Loucy (cell line): ENCODE measurements at regions not wholly inside any gene's neighbourhood (a gene's known extent, or its start where the extent isn't known, plus 50 kb on each side); places are given as distances from the start of the nearest gene placed in this dataset.

Source experiments
- H2AFZ ChIP-seq: fragments of 200-600 bp; sonication (generic); 2 replicates; pipeline ENCODE4 v1.6.0; 2016; ENCODE audit warnings: antibody characterized with exemption, mild to moderate bottlenecking, low read length, moderate library complexity
- H3F3A ChIP-seq: fragments of 200-600 bp; 2 replicates; pipeline ENCODE4 v1.6.0; 2016; ENCODE audit warnings: antibody characterized with exemption, low read depth, mild to moderate bottlenecking
- H3K27me3 ChIP-seq: fragments of 200-600 bp; sonication (generic); 2 replicates; pipeline ENCODE4 v1.6.1; 2014; ENCODE audit warnings: low read length, mild to moderate bottlenecking; ENCODE audit not compliant: insufficient read depth, poor library complexity, severe bottlenecking
- H3K36me3 ChIP-seq: fragments of 200-600 bp; sonication (generic); 2 replicates; pipeline ENCODE4 v1.6.1; 2016; ENCODE audit warnings: low read length; ENCODE audit not compliant: insufficient read depth
- H3K4me1 ChIP-seq: fragments of 200-600 bp; sonication (generic); 2 replicates; pipeline ENCODE4 v1.5.1; 2014; ENCODE audit warnings: low read length, mild to moderate bottlenecking; ENCODE audit not compliant: insufficient read depth, poor library complexity, severe bottlenecking
- H3K4me2 ChIP-seq: fragments of 200-600 bp; sonication (generic); 2 replicates; pipeline ENCODE4 v1.6.0; 2014; ENCODE audit warnings: antibody characterized with exemption, low read length, low read depth, mild to moderate bottlenecking; ENCODE audit not compliant: poor library complexity, severe bottlenecking
- H3K4me3 ChIP-seq: fragments of 200-600 bp; sonication (generic); 2 replicates; pipeline ENCODE4 v1.5.1; 2014; ENCODE audit warnings: low read length, mild to moderate bottlenecking, mixed read lengths; ENCODE audit not compliant: poor library complexity, severe bottlenecking
- H3K79me2 ChIP-seq: fragments of 200-600 bp; sonication (generic); 2 replicates; pipeline ENCODE4 v1.6.1; 2014; ENCODE audit warnings: low read length; ENCODE audit not compliant: insufficient read depth
- H3K9ac ChIP-seq: fragments of 200-600 bp; sonication (generic); 2 replicates; pipeline ENCODE4 v1.6.0; 2014; ENCODE audit warnings: mild to moderate bottlenecking, low read depth, low read length, moderate library complexity; ENCODE audit not compliant: poor library complexity, severe bottlenecking
- H3K9me2 ChIP-seq: fragments of 200-600 bp; sonication (generic); replicated peaks from 2 replicates; pipeline ENCODE4 v1.6.1; 2016; ENCODE audit warnings: low read depth, low read length, mixed read lengths
- H3K9me3 ChIP-seq: fragments of 200-600 bp; sonication (generic); 2 replicates; pipeline ENCODE4 v1.6.1; 2014; ENCODE audit warnings: mild to moderate bottlenecking, antibody characterized with exemption, low read length, low read depth; ENCODE audit not compliant: insufficient read depth
- H4K20me1 ChIP-seq: fragments of 200-600 bp; sonication (generic); 2 replicates; pipeline ENCODE4 v1.6.0; 2014; ENCODE audit warnings: antibody characterized with exemption, low read length, mild to moderate bottlenecking; ENCODE audit not compliant: insufficient read depth, poor library complexity, severe bottlenecking
- CTCF ChIP-seq: fragments of 200-600 bp; sonication (generic); conservative IDR thresholded peaks from 2 replicates; pipeline ENCODE4 v1.5.1; 2014; ENCODE audit warnings: mild to moderate bottlenecking, antibody characterized with exemption, low read length
- EZH2phosphoT487 ChIP-seq: fragments of 200-600 bp; IDR thresholded peaks from 2 replicates; pipeline ENCODE4 v1.6.1; 2018; ENCODE audit warnings: antibody characterized with exemption, mild to moderate bottlenecking, moderate library complexity, borderline replicate concordance

- H3K9me2 ChIP-seq = no peaks in the 10 kb centered on the region
- no peaks in the 10 kb centered on the region for H3K79me2 ChIP-seq
- no peaks in the 10 kb centered on the region for H3K27me3 ChIP-seq
- H3K4me3 ChIP-seq = no peak overlapping the region
- H3K9me3 ChIP-seq = no peaks in the 10 kb centered on the region
- no peaks in the 10 kb centered on the region for H4K20me1 ChIP-seq
- H3F3A ChIP-seq = no peaks in the 10 kb centered on the region
- TF ChIP-seq EZH2phosphoT487 = no peak
- no peak for TF ChIP-seq CTCF
- no peak overlapping the region for H3K4me2 ChIP-seq
- no peak overlapping the region for H3K9ac ChIP-seq
- H2AFZ ChIP-seq = no peak overlapping the region
- no peaks in the 10 kb centered on the region for H3K36me3 ChIP-seq
- H3K4me1 ChIP-seq = no peaks in the 10 kb centered on the region
Measured at GRCh38 chr4:180560896-180561295, 1682.3 kb upstream of the TENM3 start.

- H2AFZ ChIP-seq = no peak overlapping the region
- no peak overlapping the region for H3K4me3 ChIP-seq
- H3K79me2 ChIP-seq = no peaks in the 10 kb centered on the region
- H4K20me1 ChIP-seq = no peaks in the 10 kb centered on the region
- H3K4me1 ChIP-seq = no peaks in the 10 kb centered on the region
- TF ChIP-seq CTCF = no peak
- no peak for TF ChIP-seq EZH2phosphoT487
- no peaks in the 10 kb centered on the region for H3K9me2 ChIP-seq
- no peaks in the 10 kb centered on the region for H3K36me3 ChIP-seq
- no peaks in the 10 kb centered on the region for H3K9me3 ChIP-seq
- H3K27me3 ChIP-seq = no peaks in the 10 kb centered on the region
- no peak overlapping the region for H3K4me2 ChIP-seq
- H3F3A ChIP-seq = no peaks in the 10 kb centered on the region
- H3K9ac ChIP-seq = no peak overlapping the region
Measured at GRCh38 chr4:180564026-180564425, 1679.2 kb upstream of the TENM3 start.

GRCh38 chr4:180564448-180564847 lies 1678.8 kb upstream of the TENM3 start:
- no peak overlapping the region for H2AFZ ChIP-seq
- H3K4me1 ChIP-seq = no peaks in the 10 kb centered on the region
- TF ChIP-seq CTCF (no peak), EZH2phosphoT487 (no peak)
- no peaks in the 10 kb centered on the region for H3K36me3 ChIP-seq
- no peak overlapping the region for H3K4me3 ChIP-seq
- H3K9me3 ChIP-seq = no peaks in the 10 kb centered on the region
- H4K20me1 ChIP-seq = no peaks in the 10 kb centered on the region
- H3F3A ChIP-seq = no peaks in the 10 kb centered on the region
- no peaks in the 10 kb centered on the region for H3K79me2 ChIP-seq
- H3K9ac ChIP-seq = no peak overlapping the region
- H3K9me2 ChIP-seq = no peaks in the 10 kb centered on the region
- H3K4me2 ChIP-seq = no peak overlapping the region
- H3K27me3 ChIP-seq = no peaks in the 10 kb centered on the region
